ES-I3 (cell line): ENCODE measurements at regions not wholly inside any gene's neighbourhood (a gene's known extent, or its start where the extent isn't known, plus 50 kb on each side); places are given as distances from the start of the nearest gene placed in this dataset.

ENCODE experiments used
- H3K36me3 ChIP-seq: 2 replicates; pipeline ENCODE4 v1.6.1; 2013; ENCODE audit warnings: mild to moderate bottlenecking, low read length, control low read depth, moderate library complexity; ENCODE audit not compliant: insufficient read depth
- H3K4me1 ChIP-seq: 2 replicates; pipeline ENCODE4 v1.6.1; 2013; ENCODE audit warnings: mild to moderate bottlenecking, control low read depth, low read length; ENCODE audit not compliant: insufficient read depth
- H3K9ac ChIP-seq: 2 replicates; pipeline ENCODE4 v1.6.1; 2013; ENCODE audit warnings: low read depth, mild to moderate bottlenecking, low read length, moderate library complexity
- H3K9me3 ChIP-seq: 2 replicates; pipeline ENCODE4 v1.6.1; 2013; ENCODE audit warnings: mild to moderate bottlenecking, low read length, moderate library complexity; ENCODE audit not compliant: control insufficient read depth, insufficient read depth

GRCh38 chr1:200240656-200241055, 169.2 kb downstream of the ZNF281 start:
- H3K9ac ChIP-seq = no peak overlapping the region
- H3K36me3 ChIP-seq = no peaks in the 10 kb centered on the region
- peaks cover 6% of the 10 kb centered on the region; the same call in 1 of the 2 replicates for H3K4me1 ChIP-seq
- H3K9me3 ChIP-seq = no peaks in the 10 kb centered on the region

GRCh38 chr1:200238311-200238710, 171.5 kb downstream of the ZNF281 start:
- no peaks in the 10 kb centered on the region for H3K9me3 ChIP-seq
- H3K36me3 ChIP-seq = no peaks in the 10 kb centered on the region

GRCh38 chr1:200237066-200237465, 172.8 kb downstream of the ZNF281 start:
- H3K4me1 ChIP-seq = no peaks in the 10 kb centered on the region
- no peak overlapping the region for H3K9ac ChIP-seq
- no peaks in the 10 kb centered on the region for H3K9me3 ChIP-seq
- H3K36me3 ChIP-seq = no peaks in the 10 kb centered on the region

More at GRCh38 chr1:200238311-200238710, 171.5 kb downstream of the ZNF281 start:
- Histone ChIP-seq H3K4me1 (peaks cover 6% of the 10 kb centered on the region; the same call in 1 of the 2 replicates), H3K9ac (no peak overlapping the region)

- Histone ChIP-seq H3K4me1 (no peaks in the 10 kb centered on the region), H3K9ac (no peak overlapping the region), H3K9me3 (no peaks in the 10 kb centered on the region), H3K36me3 (no peaks in the 10 kb centered on the region)
These were observed 174.9 kb downstream of the ZNF281 start for GRCh38 chr1:200234938-200235337.

GRCh38 chr1:200233393-200233792, 176.4 kb downstream of the ZNF281 start:
- H3K4me1 ChIP-seq = peaks cover 5% of the 10 kb centered on the region; the same call in 1 of the 2 replicates
- no peak overlapping the region for H3K9ac ChIP-seq
- no peaks in the 10 kb centered on the region for H3K9me3 ChIP-seq
- no peaks in the 10 kb centered on the region for H3K36me3 ChIP-seq

GRCh38 chr1:200231787-200232231, 178.0 kb downstream of the ZNF281 start:
- Histone ChIP-seq H3K9me3 (no peaks in the 10 kb centered on the region), H3K36me3 (no peaks in the 10 kb centered on the region), H3K4me1 (peaks cover 20% of the 10 kb centered on the region), H3K9ac (no peak overlapping the region)

GRCh38 chr1:200230671-200231070, 179.2 kb downstream of the ZNF281 start:
- Histone ChIP-seq H3K36me3 (no peaks in the 10 kb centered on the region), H3K9ac (no peak overlapping the region), H3K4me1 (peaks cover 25% of the 10 kb centered on the region), H3K9me3 (no peaks in the 10 kb centered on the region)

GRCh38 chr1:200228486-200228885, 181.3 kb downstream of the ZNF281 start:
- Histone ChIP-seq H3K36me3 (no peaks in the 10 kb centered on the region), H3K9me3 (no peaks in the 10 kb centered on the region), H3K4me1 (peaks cover 34% of the 10 kb centered on the region), H3K9ac (no peak overlapping the region)

GRCh38 chr1:200228081-200228480, 181.8 kb downstream of the ZNF281 start:
- H3K4me1 ChIP-seq = peaks cover 34% of the 10 kb centered on the region
- H3K36me3 ChIP-seq = no peaks in the 10 kb centered on the region
- H3K9ac ChIP-seq = no peak overlapping the region
- H3K9me3 ChIP-seq = no peaks in the 10 kb centered on the region
